ENCODE measurements at regions not wholly inside any gene's neighbourhood (a gene's known extent, or its start where the extent isn't known, plus 50 kb on each side); places are given as distances from the start of the nearest gene placed in this dataset.
"Not testable (repeated sequence)": the region's sequence is repeated elsewhere in the genome, so short reads cannot be mapped to it uniquely, and the experiment has no call there.

DNA sequence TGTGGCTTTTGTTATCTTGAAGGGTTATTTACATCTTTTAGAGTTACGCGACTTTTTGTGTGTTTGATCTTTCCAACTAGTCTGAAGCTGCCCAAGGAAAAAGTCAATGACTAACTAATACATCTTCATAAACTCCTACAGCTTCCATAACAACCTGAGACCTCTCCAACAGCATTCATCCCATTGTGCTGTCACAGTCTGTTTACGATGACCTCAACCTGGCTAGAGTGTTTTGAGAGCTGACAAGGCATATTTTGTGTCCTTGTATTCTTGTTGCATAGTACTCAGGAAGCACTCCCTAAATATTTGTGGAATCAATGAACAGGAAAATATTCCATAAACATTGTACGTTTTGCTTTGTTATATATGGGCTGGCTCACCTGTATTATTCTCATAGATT lies 140.2 kb upstream of the NBPF9 start:
- H3K9me3 ChIP-seq, ATAC-seq: not testable (repeated sequence)

DNA sequence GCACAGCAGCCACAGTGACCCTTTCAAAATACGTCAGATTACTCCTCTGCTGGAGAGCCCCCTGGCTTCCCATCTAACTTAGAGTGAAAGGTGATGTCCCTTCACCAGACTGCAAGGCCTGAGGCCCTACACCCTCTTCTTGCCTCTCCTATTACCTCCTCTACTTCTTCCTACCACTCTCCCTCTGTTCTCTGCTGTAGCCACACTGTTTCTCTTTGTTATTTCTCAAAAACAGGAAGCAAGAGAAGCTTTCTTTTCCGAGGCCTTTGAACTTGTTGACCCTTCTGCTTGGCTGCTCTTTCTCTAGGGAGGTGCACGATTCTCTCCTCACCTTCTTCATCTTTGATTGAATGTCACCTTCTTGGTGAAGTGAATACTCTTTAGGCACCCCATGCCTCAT lies 141.3 kb upstream of the NBPF9 start:
- H3K4me3 ChIP-seq; H3K27me3 ChIP-seq; H3K4me1 ChIP-seq; H3K9me3 ChIP-seq; intact Hi-C loops (cut with DNase I); DNase-seq; H3K27ac ChIP-seq; H3K36me3 ChIP-seq: not testable (repeated sequence)
- ATAC-seq = peak; percentile 31

More for the DNA sequence above, 140.2 kb upstream of the NBPF9 start:
- DNase-seq; H3K27me3 ChIP-seq; H3K27ac ChIP-seq; H3K4me1 ChIP-seq; H3K36me3 ChIP-seq; intact Hi-C loops (cut with DNase I); H3K4me3 ChIP-seq: not testable (repeated sequence)

DNA sequence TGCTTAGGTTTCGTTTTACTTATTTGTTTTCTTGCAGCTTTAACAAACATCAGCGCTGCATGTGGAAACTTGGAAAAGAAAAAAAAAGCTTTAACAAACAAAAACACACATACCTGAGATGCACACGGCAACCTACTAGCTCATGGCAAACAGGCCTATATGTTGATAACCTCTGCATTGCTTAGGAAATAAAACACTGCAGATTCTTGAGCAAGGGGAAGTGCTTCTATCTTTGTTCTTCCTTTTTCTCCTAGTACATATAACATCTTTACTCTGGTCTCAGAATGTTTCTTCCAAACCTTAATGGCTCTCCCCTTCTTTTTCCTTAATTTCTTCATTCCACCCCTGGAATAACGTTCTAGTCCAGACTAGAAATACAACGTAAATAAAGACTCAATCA lies 142.9 kb upstream of the NBPF9 start:
- DNase-seq; H3K9me3 ChIP-seq; H3K36me3 ChIP-seq; H3K4me3 ChIP-seq; H3K27me3 ChIP-seq; intact Hi-C loops (cut with DNase I); H3K27ac ChIP-seq; H3K4me1 ChIP-seq: not testable (repeated sequence)
- peak; percentile 24 for ATAC-seq

DNA sequence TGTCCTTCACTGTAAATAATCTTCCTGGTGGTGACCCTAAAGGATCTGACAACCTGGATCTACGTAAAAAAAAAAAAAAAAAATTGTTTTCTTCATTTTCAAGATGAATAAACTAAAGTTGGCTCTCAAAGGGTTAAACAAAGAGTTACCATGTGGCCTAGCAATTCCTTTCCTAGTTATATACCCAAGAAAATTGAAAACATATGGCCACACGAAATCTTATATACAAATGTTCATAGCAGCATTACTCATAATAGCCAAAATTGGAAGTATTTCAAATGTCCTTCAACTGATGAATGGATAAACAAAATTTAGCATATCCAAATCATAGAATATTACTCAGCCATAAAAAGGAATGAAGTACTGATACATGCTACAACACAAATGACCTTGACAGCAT lies 145.3 kb upstream of the NBPF9 start:
- intact Hi-C loops (cut with DNase I); H3K4me1 ChIP-seq; H3K27ac ChIP-seq; ATAC-seq; H3K27me3 ChIP-seq; H3K36me3 ChIP-seq; H3K4me3 ChIP-seq; DNase-seq; H3K9me3 ChIP-seq: not testable (repeated sequence)

- H3K4me1 ChIP-seq; DNase-seq; H3K27me3 ChIP-seq; H3K4me3 ChIP-seq; H3K27ac ChIP-seq; H3K36me3 ChIP-seq; intact Hi-C loops (cut with DNase I); H3K9me3 ChIP-seq: not testable (repeated sequence)
- peak; percentile 53 for ATAC-seq
These were observed 146.6 kb upstream of the NBPF9 start for GRCh38 chr1:149249850-149250467.

DNA sequence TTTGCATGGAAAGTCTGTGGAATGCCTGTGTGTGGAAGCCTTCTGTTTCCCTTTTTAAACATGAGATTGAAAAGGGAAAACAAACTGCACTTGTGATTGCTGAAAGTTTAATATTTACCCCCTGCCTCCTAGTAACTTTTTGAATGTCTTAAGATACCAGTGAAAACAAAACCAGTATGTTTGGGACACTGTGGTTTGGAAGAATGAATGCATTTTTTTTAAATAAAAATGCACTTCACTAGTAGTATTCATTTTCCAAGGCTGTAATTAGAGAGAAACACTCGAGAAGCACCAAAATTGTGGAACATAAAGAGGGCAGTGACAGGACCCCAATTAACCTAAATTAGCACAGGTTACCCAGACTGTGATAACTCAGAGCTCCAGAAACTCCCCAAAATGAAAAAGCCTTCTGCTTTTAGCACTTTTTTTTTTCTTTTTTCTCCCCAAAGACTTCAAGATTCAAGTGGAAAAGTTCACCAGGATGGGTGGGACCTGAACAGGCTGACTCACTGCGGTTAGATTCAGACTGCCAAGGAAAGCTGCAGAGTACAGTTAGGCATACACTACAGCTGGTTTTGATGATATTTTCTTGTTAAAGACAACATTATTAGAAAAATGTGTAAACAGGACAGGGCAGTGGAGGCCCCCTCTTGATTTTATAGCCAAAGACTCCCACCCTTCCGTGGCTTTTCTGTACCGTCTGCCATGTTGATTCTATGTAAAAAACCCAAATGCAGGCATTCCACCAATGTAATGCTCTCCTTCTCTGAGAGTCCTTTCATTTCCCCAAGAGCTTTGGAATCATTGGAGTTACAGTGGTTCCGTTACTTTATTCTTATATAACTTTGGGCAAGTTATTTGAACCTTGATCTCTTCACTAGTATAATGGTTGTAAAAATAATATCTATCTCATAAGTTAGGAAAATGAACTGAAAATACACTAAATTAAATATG lies 151.8 kb upstream of the NBPF9 start:
- H3K4me1 ChIP-seq; H3K27me3 ChIP-seq; H3K27ac ChIP-seq; DNase-seq; H3K36me3 ChIP-seq; H3K4me3 ChIP-seq; intact Hi-C loops (cut with DNase I); H3K9me3 ChIP-seq: not testable (repeated sequence)
- peak; percentile 77 for ATAC-seq

DNA sequence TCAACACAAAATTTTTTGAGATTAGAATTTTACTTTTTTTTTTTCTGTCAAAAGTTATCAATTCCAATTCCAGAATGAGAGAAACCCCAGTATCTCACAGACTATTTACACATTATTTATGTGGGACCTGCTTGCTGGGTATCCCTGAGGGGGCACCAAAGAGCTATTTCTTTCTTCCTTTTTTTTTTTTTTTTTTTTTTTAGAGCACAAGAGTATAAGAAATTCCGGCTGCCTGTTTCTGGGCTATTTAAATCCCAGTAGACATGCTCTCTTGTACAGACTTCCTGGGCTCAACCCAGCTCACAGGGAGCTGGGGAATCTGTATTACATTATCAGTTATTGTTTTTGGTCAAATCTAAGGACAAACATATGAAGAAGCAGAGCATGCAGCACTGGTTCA lies 156.9 kb upstream of the NBPF9 start:
- intact Hi-C loops (cut with DNase I); ATAC-seq: not testable (repeated sequence)

DNA sequence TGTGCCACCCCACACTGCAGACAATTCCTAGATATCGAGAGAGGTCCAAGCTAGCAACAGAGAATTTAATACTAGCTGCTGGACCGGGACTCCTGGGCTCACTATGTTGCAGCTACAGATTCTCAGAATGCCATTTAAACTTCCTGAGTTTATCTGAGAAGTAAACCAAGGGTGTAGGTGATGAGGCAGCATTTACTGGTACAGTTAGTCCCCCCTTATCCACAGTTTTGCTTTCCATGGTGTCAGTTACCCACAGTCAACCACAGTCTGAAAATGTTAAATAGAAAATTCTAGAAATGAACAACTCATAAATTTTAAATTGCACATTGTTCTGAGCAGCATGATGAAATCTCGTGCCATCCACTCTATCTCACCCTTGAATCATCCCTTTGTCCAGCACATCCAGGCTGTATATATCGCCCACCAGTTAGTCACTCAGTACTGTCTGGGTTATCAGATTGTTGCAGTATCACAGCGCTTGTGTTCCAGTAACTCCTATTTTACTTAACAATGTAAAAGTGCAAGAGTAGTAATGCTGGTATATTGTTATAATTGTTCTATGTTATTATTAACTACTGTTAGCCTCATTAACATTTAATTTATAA lies 157.5 kb upstream of the NBPF9 start:
- H3K4me1 ChIP-seq; H3K9me3 ChIP-seq; H3K27me3 ChIP-seq; ATAC-seq; H3K4me3 ChIP-seq; intact Hi-C loops (cut with DNase I); H3K36me3 ChIP-seq; H3K27ac ChIP-seq; DNase-seq: not testable (repeated sequence)

More for the DNA sequence above, 156.9 kb upstream of the NBPF9 start:
- not testable (repeated sequence) for H3K27ac ChIP-seq, H3K27me3 ChIP-seq, H3K9me3 ChIP-seq, DNase-seq, H3K4me3 ChIP-seq, H3K4me1 ChIP-seq, H3K36me3 ChIP-seq

GRCh38 chr1:149267287-149267686 lies 163.9 kb upstream of the NBPF9 start:
- intact Hi-C loops (cut with DNase I) = not testable (repeated sequence)
- ATAC-seq = peak; percentile 75

DNA sequence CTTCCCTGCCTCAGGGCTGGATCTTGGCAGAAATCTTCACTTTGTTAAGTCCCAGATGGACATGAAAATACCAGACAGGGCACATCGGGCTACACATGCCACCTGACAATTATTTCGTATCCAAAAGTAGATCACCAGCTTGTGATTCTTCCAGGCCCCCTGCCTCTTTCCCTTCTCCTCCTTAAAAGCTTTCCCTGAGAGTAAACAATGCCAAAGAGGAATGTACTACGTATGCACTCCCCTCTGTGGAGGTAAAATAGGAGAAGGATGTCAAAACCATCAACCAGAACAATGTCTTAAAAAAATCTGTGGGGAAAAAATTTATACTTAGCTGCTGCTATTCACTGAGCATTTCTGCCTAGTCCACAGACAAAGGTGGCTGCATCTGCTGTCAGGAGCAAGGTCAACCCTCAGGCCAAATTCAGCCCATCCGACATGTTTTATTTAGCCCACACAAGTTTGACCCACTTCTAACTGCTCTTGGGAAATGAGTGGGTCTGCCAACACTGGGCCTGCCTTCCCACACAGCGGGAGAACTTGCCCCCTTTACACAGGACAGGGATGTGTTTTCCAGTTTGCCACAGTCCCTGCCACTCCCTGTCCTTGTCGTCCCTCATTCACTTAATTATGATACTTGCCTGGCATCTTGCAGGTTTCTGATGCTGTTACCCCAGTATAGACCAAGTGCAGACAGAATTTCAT lies 165.8 kb upstream of the NBPF9 start:
- H3K27ac ChIP-seq; H3K4me1 ChIP-seq; DNase-seq; ATAC-seq; H3K27me3 ChIP-seq; H3K36me3 ChIP-seq; H3K9me3 ChIP-seq; H3K4me3 ChIP-seq; intact Hi-C loops (cut with DNase I): not testable (repeated sequence)

More at GRCh38 chr1:149267287-149267686, 163.9 kb upstream of the NBPF9 start:
- not testable (repeated sequence) for H3K27ac ChIP-seq, H3K36me3 ChIP-seq, DNase-seq, H3K9me3 ChIP-seq, H3K4me3 ChIP-seq, H3K4me1 ChIP-seq, H3K27me3 ChIP-seq

DNA sequence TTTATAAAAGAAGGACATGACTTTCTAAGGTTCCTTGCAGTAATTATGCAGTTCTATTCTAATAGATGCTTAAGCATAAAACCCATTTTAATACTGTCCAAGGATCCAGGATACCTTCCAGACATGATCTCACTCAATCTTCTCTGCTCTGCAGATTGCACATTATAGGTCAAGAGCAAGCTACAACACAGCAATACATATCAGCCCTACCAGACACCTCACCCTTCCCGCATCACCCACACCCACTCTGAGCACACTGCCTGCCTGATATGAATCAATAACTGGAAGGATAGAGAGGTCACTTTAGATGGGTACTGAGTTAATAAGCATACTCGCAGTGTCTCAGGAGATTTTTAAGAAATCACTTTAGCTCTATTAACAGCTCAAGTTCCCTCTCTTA lies 166.5 kb upstream of the NBPF9 start:
- ATAC-seq; H3K36me3 ChIP-seq; H3K9me3 ChIP-seq; H3K4me1 ChIP-seq; H3K4me3 ChIP-seq; H3K27ac ChIP-seq; DNase-seq; intact Hi-C loops (cut with DNase I); H3K27me3 ChIP-seq: not testable (repeated sequence)

- intact Hi-C loops (cut with DNase I) = not testable (repeated sequence)
These were observed 171.1 kb upstream of the NBPF9 start for GRCh38 chr1:149274493-149274892.

GRCh38 chr1:149275802-149276201 lies 172.5 kb upstream of the NBPF9 start:
- H3K4me3 ChIP-seq; H3K27ac ChIP-seq; H3K9me3 ChIP-seq; DNase-seq; H3K4me1 ChIP-seq; intact Hi-C loops (cut with DNase I); H3K27me3 ChIP-seq; H3K36me3 ChIP-seq: not testable (repeated sequence)
- peak; percentile 86 for ATAC-seq

More at GRCh38 chr1:149274493-149274892, 171.1 kb upstream of the NBPF9 start:
- H3K27me3 ChIP-seq, H3K4me1 ChIP-seq, H3K9me3 ChIP-seq, H3K27ac ChIP-seq, DNase-seq, H3K4me3 ChIP-seq, ATAC-seq, H3K36me3 ChIP-seq: not testable (repeated sequence)

Data from upper lobe of right lung (tissue), 1 donor.